ENCODE measurements at regions not wholly inside any gene's neighbourhood (a gene's known extent, or its start where the extent isn't known, plus 50 kb on each side); places are given as distances from the start of the nearest gene placed in this dataset.
A peak's percentile ranks its signal among the peaks of the same experiment; 100 is the strongest.

- TF ChIP-seq ZNF404 (tag by site-specific recombination; IDR thresholded peaks at IDR 0.05) (no peak), ZNF221 (tag by site-specific recombination; IDR thresholded peaks at IDR 0.05; ENCODE audit: borderline replicate concordance) (no peak), ZNF654 (tag by site-specific recombination; IDR thresholded peaks at IDR 0.05; ENCODE audit: low read depth) (no peak)
Measured at GRCh38 chr4:189124149-189124758, 816.4 kb upstream of the FRG1 start (continued).

GRCh38 chr4:189124791-189125190 is 815.9 kb upstream of the FRG1 start:
- H3K9me3 ChIP-seq (ENCODE audit: control insufficient read depth, insufficient read depth, low read depth, low read length): no peaks in the 10 kb centered on the region
- POLR2A ChIA-PET: no interaction called here
- TF ChIP-seq YY2 (tag by site-specific recombination; IDR thresholded peaks at IDR 0.05) (no peak), ZNF302 (tag by site-specific recombination; IDR thresholded peaks at IDR 0.05; ENCODE audit: low read depth) (no peak), PRDM10 (tag by site-specific recombination; IDR thresholded peaks at IDR 0.05) (no peak), OSR2 (tag by site-specific recombination; IDR thresholded peaks at IDR 0.05) (no peak), ZNF792 (tag by site-specific recombination; IDR thresholded peaks at IDR 0.05) (no peak), ZNF2 (tag by site-specific recombination; IDR thresholded peaks at IDR 0.05) (no peak)
- H3K4me1 ChIP-seq (ENCODE audit: control insufficient read depth, insufficient read depth, low read length): no peaks in the 10 kb centered on the region
- H3K4me3 ChIP-seq (ENCODE audit: low read depth, low read length): no peak overlapping the region
- no peak overlapping the region for H3K27ac ChIP-seq (ENCODE audit: extremely low read depth, low read depth, low read length)
- CTCF ChIA-PET: interaction anchor here (0.6 to 1.2 kb wide), 6 partner anchors 9 to 343 kb away, joined by 3 to 4 read pairs (median 3); no protein-coding TSS in a partner anchor
- H3K36me3 ChIP-seq (ENCODE audit: control insufficient read depth in 2 of 2, insufficient read depth in 1 of 2, low read length in 2 of 2): no peaks in the 10 kb centered on the region

- H3K27ac ChIP-seq (ENCODE audit: extremely low read depth, low read depth, low read length): no peak overlapping the region
- no peak for TF ChIP-seq RBAK (tag by site-specific recombination; IDR thresholded peaks at IDR 0.05)
- TF ChIP-seq ZNF555 (tag by site-specific recombination; conservative IDR thresholded peaks at IDR 0.05): no peak
- TF ChIP-seq ZXDB (tag by site-specific recombination; IDR thresholded peaks at IDR 0.05): no peak
- no peak for TF ChIP-seq ZNF747 (tag by site-specific recombination; IDR thresholded peaks at IDR 0.05)
- TF ChIP-seq ZNF146 (tag by site-specific recombination; IDR thresholded peaks at IDR 0.05): peak; percentile 57; the same call in 1 of the 2 replicates
- no peak for TF ChIP-seq ZNF544 (tag by site-specific recombination; IDR thresholded peaks at IDR 0.05)
- TF ChIP-seq ZNF777 (tag by site-specific recombination; IDR thresholded peaks at IDR 0.05; ENCODE audit: borderline replicate concordance): no peak
- no peaks in the 10 kb centered on the region for H3K9me3 ChIP-seq (ENCODE audit: control insufficient read depth, insufficient read depth, low read depth, low read length)
- no peaks in the 10 kb centered on the region for H3K36me3 ChIP-seq (ENCODE audit: control insufficient read depth in 2 of 2, insufficient read depth in 1 of 2, low read length in 2 of 2)
- CTCF ChIA-PET: no interaction called here
- POLR2A ChIA-PET: no interaction called here
- no peak overlapping the region for H3K4me3 ChIP-seq (ENCODE audit: low read depth, low read length)
- no peaks in the 10 kb centered on the region for H3K4me1 ChIP-seq (ENCODE audit: control insufficient read depth, insufficient read depth, low read length)
Measured at GRCh38 chr4:189126040-189126439, 814.6 kb upstream of the FRG1 start.

- H3K27ac ChIP-seq (ENCODE audit: extremely low read depth, low read depth, low read length): no peak overlapping the region
- H3K36me3 ChIP-seq (ENCODE audit: control insufficient read depth in 2 of 2, insufficient read depth in 1 of 2, low read length in 2 of 2): no peaks in the 10 kb centered on the region
- no peaks in the 10 kb centered on the region for H3K4me1 ChIP-seq (ENCODE audit: control insufficient read depth, insufficient read depth, low read length)
- POLR2A ChIA-PET: no interaction called here
- no peaks in the 10 kb centered on the region for H3K9me3 ChIP-seq (ENCODE audit: control insufficient read depth, insufficient read depth, low read depth, low read length)
- CTCF ChIA-PET: no interaction called here
- H3K4me3 ChIP-seq (ENCODE audit: low read depth, low read length): no peak overlapping the region
- TF ChIP-seq ZNF10 (tag by site-specific recombination; IDR thresholded peaks at IDR 0.05) (no peak), ZNF398 (tag by site-specific recombination; IDR thresholded peaks at IDR 0.05) (no peak), ATF2 (tag by site-specific recombination; IDR thresholded peaks at IDR 0.05; ENCODE audit: low read depth) (no peak), HIC1 (tag by site-specific recombination; IDR thresholded peaks at IDR 0.05) (no peak), ZNF214 (tag by site-specific recombination; IDR thresholded peaks at IDR 0.05; ENCODE audit: borderline replicate concordance) (no peak), RBAK (tag by site-specific recombination; IDR thresholded peaks at IDR 0.05) (no peak), HOXC10 (CRISPR knock-in tag; IDR thresholded peaks at IDR 0.05) (no peak)
Measured at GRCh38 chr4:189128341-189128740, 812.3 kb upstream of the FRG1 start.
